Glomerular visceral epithelial cell (primary cell): ENCODE measurements at regions not wholly inside any gene's neighbourhood (a gene's known extent, or its start where the extent isn't known, plus 50 kb on each side); places are given as distances from the start of the nearest gene placed in this dataset.
"Not testable (repeated sequence)": the region's sequence is repeated elsewhere in the genome, so short reads cannot be mapped to it uniquely, and the experiment has no call there.

Source experiments
- DNase-seq: peaks from one replicate; pipeline ENCODE4 v3.0.0-alpha.2; 2016; ENCODE audit errors: extremely low spot score

- DNase-seq: peak; percentile 96
Observed at GRCh38 chr15:69760890-69761568, 308.4 kb downstream of the RPLP1 start.

- DNase-seq: no peak
Observed at GRCh38 chr15:69762373-69763148, 309.9 kb downstream of the RPLP1 start.

GRCh38 chr15:69763831-69764230 is 311.2 kb downstream of the RPLP1 start:
- no peak for DNase-seq

- DNase-seq: no peak
Observed at GRCh38 chr15:69766156-69766555, 313.5 kb downstream of the RPLP1 start.

- no peak for DNase-seq
Observed at GRCh38 chr15:69767191-69767590, 314.6 kb downstream of the RPLP1 start.

GRCh38 chr15:69769336-69769735 is 316.7 kb downstream of the RPLP1 start:
- DNase-seq: not testable (repeated sequence)

GRCh38 chr15:69774258-69774657 is 321.6 kb downstream of the RPLP1 start:
- not testable (repeated sequence) for DNase-seq

GRCh38 chr15:69774711-69775110 is 322.1 kb downstream of the RPLP1 start:
- DNase-seq: not testable (repeated sequence)

GRCh38 chr15:69777356-69777755 is 320.4 kb downstream of the TLE3 start:
- no peak for DNase-seq

GRCh38 chr15:69780374-69780773 is 317.3 kb downstream of the TLE3 start:
- no peak for DNase-seq

GRCh38 chr15:69780981-69781380 is 316.7 kb downstream of the TLE3 start:
- no peak for DNase-seq

- DNase-seq: no peak
Observed at GRCh38 chr15:69781411-69782125, 316.1 kb downstream of the TLE3 start.

GRCh38 chr15:69782139-69782658 is 315.5 kb downstream of the TLE3 start:
- no peak for DNase-seq

GRCh38 chr15:69782809-69783208 is 314.9 kb downstream of the TLE3 start:
- DNase-seq: no peak

GRCh38 chr15:69783211-69783610 is 314.5 kb downstream of the TLE3 start:
- DNase-seq: no peak

- no peak for DNase-seq
Observed at GRCh38 chr15:69784798-69785566, 312.7 kb downstream of the TLE3 start.

GRCh38 chr15:69786136-69786701 is 311.5 kb downstream of the TLE3 start:
- DNase-seq: no peak

GRCh38 chr15:69787791-69788190 is 309.9 kb downstream of the TLE3 start:
- no peak for DNase-seq

GRCh38 chr15:69789648-69790393 is 307.9 kb downstream of the TLE3 start:
- no peak for DNase-seq

- DNase-seq: no peak
Observed at GRCh38 chr15:69790632-69791031, 307.1 kb downstream of the TLE3 start.

- DNase-seq: no peak
Observed at GRCh38 chr15:69792823-69793222, 304.9 kb downstream of the TLE3 start.
